K562 (cell line): ENCODE measurements at regions not wholly inside any gene's neighbourhood (a gene's known extent, or its start where the extent isn't known, plus 50 kb on each side); places are given as distances from the start of the nearest gene placed in this dataset.

Experiments used
- ATAC-seq: fragments of 200-7000 bp; cut with Tn5 transposase; 3 replicates; pipeline ENCODE4 v1.9.1; 2020; ENCODE audit warnings: moderate library complexity
- BruUV-seq: library from RNA; stranded (reverse); fragments of 400-500 nt; replicated peaks from 2 replicates; lab custom pipeline; 2021; lab: Mats Ljungman, UMichigan
- CTCF ChIA-PET: fragments of 300-600 bp; formaldehyde crosslinking; extraction: SDS; loops from one replicate; lab custom pipeline; 2021; ENCODE audit warnings: low intra/inter-chr PET ratio; lab: Yijun Ruan, JAX
- POLR2A ChIA-PET: fragments of 300-600, 350-650 bp; sonication (Branson Sonifier 250); formaldehyde crosslinking; extraction: SDS; loops from one replicate; lab custom pipeline; 2021; ENCODE audit warnings: antibody characterized with exemption, inconsistent platforms; lab: Yijun Ruan, JAX
- DNase-seq, 4 experiments: peaks; one replicate each; pipeline versions ENCODE4 v3.0.0 to v3.0.0-alpha.2; 2011 to 2018; ENCODE audit warnings: low spot score in 3 of 4, mixed read lengths in 3 of 4; ENCODE audit errors: extremely low read depth in 1 of 4
- FAIRE-seq: peaks from 2 replicates; lab custom pipeline; 2011; peaks lifted over from hg19 to GRCh38; lab: Jason Lieb, UNC
- H2AFZ ChIP-seq: 2 replicates; pipeline ENCODE4 v1.6.0; 2011; ENCODE audit warnings: low read depth, low read length, control low read depth, inconsistent platforms
- H3K27ac ChIP-seq: fragments of 200-600 bp; 3 replicates; pipeline ENCODE4 v1.8.0; 2011; ENCODE audit warnings: low read depth, mild to moderate bottlenecking, control low read depth, inconsistent platforms, low read length, moderate library complexity, mixed read lengths; ENCODE audit errors: extremely low read depth
- H3K27me3 ChIP-seq, 2 experiments: fragments of 300-600 bp in 1 of 2; 2 replicates in 1 of 2; 3 replicates in 1 of 2; pipeline versions ENCODE4 v1.6.0 to v1.8.0; 2011; ENCODE audit warnings: inconsistent platforms in 2 of 2, low read length in 2 of 2, mild to moderate bottlenecking in 1 of 2, mixed read lengths in 1 of 2, moderate library complexity in 1 of 2; ENCODE audit not compliant: control insufficient read depth in 2 of 2, insufficient read depth in 2 of 2
- H3K36me3 ChIP-seq: fragments of 300-600 bp; 3 replicates; pipeline ENCODE4 v1.8.0; 2011; ENCODE audit warnings: mild to moderate bottlenecking, low read length, inconsistent platforms; ENCODE audit not compliant: control insufficient read depth, insufficient read depth
- H3K4me1 ChIP-seq, 2 experiments: fragments of 200-600 bp in 1 of 2; replicated peaks in 1 of 2; 2 replicates in 1 of 2; 3 replicates in 1 of 2; pipeline versions ENCODE4 v1.5.1 to v1.8.0; 2011; ENCODE audit warnings: inconsistent platforms in 2 of 2, low read length in 2 of 2, mild to moderate bottlenecking in 1 of 2, mixed read lengths in 1 of 2, moderate library complexity in 1 of 2; ENCODE audit not compliant: control insufficient read depth in 2 of 2, insufficient read depth in 2 of 2
- H3K4me2 ChIP-seq: 2 replicates; pipeline ENCODE4 v1.6.1; 2011; ENCODE audit warnings: low read length, control low read depth, inconsistent platforms, mixed read lengths; ENCODE audit not compliant: insufficient read depth
- H3K4me3 ChIP-seq: fragments of 200-600 bp; sonication (generic), shearing (Covaris generic); 2 replicates; pipeline ENCODE4 v1.5.1; 2016; ENCODE audit warnings: control low read depth, inconsistent platforms
- H3K79me2 ChIP-seq: fragments of 200-600 bp; 3 replicates; pipeline ENCODE4 v1.8.0; 2011; ENCODE audit warnings: low read length, inconsistent platforms; ENCODE audit not compliant: control insufficient read depth, insufficient read depth
- H3K9ac ChIP-seq, 2 experiments: 2 replicates each; pipeline versions ENCODE4 v1.6.0 to v1.6.1; 2011; ENCODE audit warnings: low read depth in 2 of 2, low read length in 2 of 2, control low read depth in 1 of 2, inconsistent platforms in 1 of 2, mild to moderate bottlenecking in 1 of 2, mixed read lengths in 1 of 2; ENCODE audit not compliant: insufficient read depth in 1 of 2
- H3K9me1 ChIP-seq: one replicate; pipeline ENCODE4 v1.6.0; 2011; ENCODE audit warnings: inconsistent platforms, mild to moderate bottlenecking, low read length, moderate library complexity; ENCODE audit not compliant: control insufficient read depth, insufficient read depth
- H3K9me3 ChIP-seq: replicated peaks from 2 replicates; pipeline ENCODE4 v1.5.1; 2011; ENCODE audit warnings: low read depth, low read length, inconsistent platforms; ENCODE audit not compliant: control insufficient read depth, insufficient read depth
- H4K20me1 ChIP-seq: replicated peaks from 2 replicates; pipeline ENCODE4 v1.6.1; 2011; ENCODE audit warnings: low read length, inconsistent platforms, mixed read lengths; ENCODE audit not compliant: control insufficient read depth, insufficient read depth
- E2F8 ChIP-seq: fragments of 450-650 bp; IDR thresholded peaks from 2 replicates; pipeline ENCODE4 v1.7.1; 2018; ENCODE audit warnings: mild to moderate bottlenecking, low read depth; ENCODE audit not compliant: partially characterized antibody
- NFE2L1 ChIP-seq: fragments of 450-650 bp; IDR thresholded peaks from 2 replicates; pipeline ENCODE4 v1.6.1; 2016; ENCODE audit warnings: missing genetic modification characterization, low read depth, mild to moderate bottlenecking, missing compliant biosample characterization, moderate library complexity, borderline replicate concordance
- NRF1 ChIP-seq, 2 experiments: fragments of 450-650 bp; IDR thresholded peaks in 1 of 2; conservative IDR thresholded peaks in 1 of 2; 2 replicates each; pipeline ENCODE4 v1.6.1; 2014; ENCODE audit warnings: mild to moderate bottlenecking in 2 of 2
- ZNF212 ChIP-seq: fragments of 450-650 bp; formaldehyde crosslinking; IDR thresholded peaks from 2 replicates; pipeline ENCODE4 v1.4.0; 2020; ENCODE audit warnings: mild to moderate bottlenecking
- WGBS: fragments of 100-300 bp; shearing (Covaris generic); methylation state at CpG from one replicate; pipeline ENCODE4 v1.1.6; 2016; ENCODE audit warnings: low coverage, mixed read lengths; ENCODE audit not compliant: insufficient coverage; ENCODE audit errors: missing lambda C conversion rate; 5-methylcytosine and 5-hydroxymethylcytosine counted together
- in situ Hi-C: fragments of 300-500 bp; cut with MboI; formaldehyde crosslinking; loops from 4 replicates; pipeline ENCODE4 v1.15.0; 2018; ENCODE audit warnings: inconsistent platforms, mixed read lengths
- intact Hi-C: fragments of 100-400 bp; cut with micrococcal nuclease; formaldehyde crosslinking; loops from 2 replicates; pipeline ENCODE4 v1.14.2; 2022
- TF ChIP-seq, protein P1 (sequence below), 2 experiments: fragments of 450-650 bp in 1 of 2; sonication (generic) in 1 of 2; formaldehyde crosslinking; conservative IDR thresholded peaks; 2 replicates each; pipeline versions ENCODE4 v1.4.0 to v1.8.1; 2020 to 2022; ENCODE audit warnings: mild to moderate bottlenecking in 1 of 2, missing genetic modification reagents in 1 of 2

DNA sequence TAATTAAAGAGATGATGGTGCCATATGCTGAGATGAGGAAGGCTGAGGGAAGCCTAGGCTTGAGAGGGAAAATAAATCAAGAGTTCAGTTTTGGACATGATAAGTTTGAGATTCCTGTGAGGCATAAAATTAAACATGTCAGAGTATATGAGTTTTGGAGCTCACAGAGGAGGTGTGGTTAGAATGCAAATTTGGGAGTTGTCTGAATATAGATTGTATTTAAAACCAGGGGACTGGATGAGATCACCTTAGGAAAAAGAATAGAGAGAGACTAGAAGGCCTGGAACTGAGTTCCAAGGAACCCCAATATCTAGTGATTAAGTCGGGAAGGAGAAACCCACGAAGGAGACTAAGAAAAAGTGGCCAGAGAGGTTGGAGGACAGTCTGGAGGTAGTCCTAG is 65.5 kb downstream of the FRMPD3 start:
- no TSS peak for BruUV-seq
- Histone ChIP-seq H3K9ac (no peak overlapping the region), H3K4me2 (no peak overlapping the region), H3K9me1 (no peaks in the 10 kb centered on the region), H3K36me3 (no peaks in the 10 kb centered on the region), H3K79me2 (no peaks in the 10 kb centered on the region), H2AFZ (no peak overlapping the region)
- intact Hi-C loops (no loop called here), in situ Hi-C loops (no loop called here)
- CTCF ChIA-PET = no interaction called here
- no peak for FAIRE-seq
- TF ChIP-seq E2F8 (no peak), ZNF212 (CRISPR knock-in tag) (no peak), NFE2L1 (tag) (no peak), NRF1 (conservative IDR thresholded peaks at IDR 0.05 in 1 of 2, IDR thresholded peaks at IDR 0.05 in 1 of 2) (no peak)
- TF ChIP-seq, protein P1, sequence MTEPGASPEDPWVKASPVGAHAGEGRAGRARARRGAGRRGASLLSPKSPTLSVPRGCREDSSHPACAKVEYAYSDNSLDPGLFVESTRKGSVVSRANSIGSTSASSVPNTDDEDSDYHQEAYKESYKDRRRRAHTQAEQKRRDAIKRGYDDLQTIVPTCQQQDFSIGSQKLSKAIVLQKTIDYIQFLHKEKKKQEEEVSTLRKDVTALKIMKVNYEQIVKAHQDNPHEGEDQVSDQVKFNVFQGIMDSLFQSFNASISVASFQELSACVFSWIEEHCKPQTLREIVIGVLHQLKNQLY (CRISPR knock-in tag; conservative IDR thresholded peaks at IDR 0.05) = no peak
- TF ChIP-seq, all 486 proteins: peak for 0
- WGBS = 0% methylated on average over 2 of the region's 2 CpGs
- H3K27ac ChIP-seq = no peak overlapping the region
- H3K4me3 ChIP-seq = no peak overlapping the region
- DNase-seq = no peak
- H3K27me3 ChIP-seq = no peaks in the 10 kb centered on the region
- no peaks in the 10 kb centered on the region for H4K20me1 ChIP-seq
- H3K4me1 ChIP-seq = 0 out of 5 replicates have a peak, but pooled peaks cover 0 to 2% of the 10 kb centered on the region in 2 experiments
- ATAC-seq = no peak
- H3K9me3 ChIP-seq = no peaks in the 10 kb centered on the region
- POLR2A ChIA-PET = no interaction called here
